ENCODE measurements at regions not wholly inside any gene's neighbourhood (a gene's known extent, or its start where the extent isn't known, plus 50 kb on each side); places are given as distances from the start of the nearest gene placed in this dataset.

DNA sequence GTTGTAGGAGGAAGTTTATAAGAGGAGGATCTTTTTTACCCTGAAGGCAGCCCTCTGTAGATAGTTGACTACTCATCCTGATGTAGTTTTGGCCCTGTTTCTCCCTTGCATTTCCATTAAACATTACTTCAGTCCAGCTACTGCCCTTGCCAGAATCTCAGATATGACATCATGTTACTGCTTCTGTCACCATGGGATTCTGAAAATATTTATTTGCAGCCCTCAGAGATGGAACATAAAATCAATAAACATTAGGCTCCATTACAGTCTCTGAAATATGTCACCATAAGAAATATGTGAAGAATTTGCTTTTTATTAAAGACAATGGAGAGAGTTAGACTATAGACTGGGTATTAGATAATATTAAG, 68.7 kb upstream of the STK39 start:
- Histone ChIP-seq H3K4me3 (no peak overlapping the region), H3K27ac (no peak overlapping the region), H3K36me3 (replicated peaks in 1 of 2) (no peaks in the 10 kb centered on the region), H3K27me3 (no peaks in the 10 kb centered on the region), H3K9me3 (replicated peaks in 1 of 3) (no peaks in the 10 kb centered on the region), H3K4me1 (replicated peaks in 1 of 2) (no peaks in the 10 kb centered on the region)
- intact Hi-C loops (cut with DNase I) = no loop called here
- no peak for DNase-seq
- TF ChIP-seq, protein P1, sequence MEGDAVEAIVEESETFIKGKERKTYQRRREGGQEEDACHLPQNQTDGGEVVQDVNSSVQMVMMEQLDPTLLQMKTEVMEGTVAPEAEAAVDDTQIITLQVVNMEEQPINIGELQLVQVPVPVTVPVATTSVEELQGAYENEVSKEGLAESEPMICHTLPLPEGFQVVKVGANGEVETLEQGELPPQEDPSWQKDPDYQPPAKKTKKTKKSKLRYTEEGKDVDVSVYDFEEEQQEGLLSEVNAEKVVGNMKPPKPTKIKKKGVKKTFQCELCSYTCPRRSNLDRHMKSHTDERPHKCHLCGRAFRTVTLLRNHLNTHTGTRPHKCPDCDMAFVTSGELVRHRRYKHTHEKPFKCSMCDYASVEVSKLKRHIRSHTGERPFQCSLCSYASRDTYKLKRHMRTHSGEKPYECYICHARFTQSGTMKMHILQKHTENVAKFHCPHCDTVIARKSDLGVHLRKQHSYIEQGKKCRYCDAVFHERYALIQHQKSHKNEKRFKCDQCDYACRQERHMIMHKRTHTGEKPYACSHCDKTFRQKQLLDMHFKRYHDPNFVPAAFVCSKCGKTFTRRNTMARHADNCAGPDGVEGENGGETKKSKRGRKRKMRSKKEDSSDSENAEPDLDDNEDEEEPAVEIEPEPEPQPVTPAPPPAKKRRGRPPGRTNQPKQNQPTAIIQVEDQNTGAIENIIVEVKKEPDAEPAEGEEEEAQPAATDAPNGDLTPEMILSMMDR (IDR thresholded peaks at IDR 0.05) = no peak
- no peak for TF ChIP-seq POLR2A (IDR thresholded peaks at IDR 0.05)

DNA sequence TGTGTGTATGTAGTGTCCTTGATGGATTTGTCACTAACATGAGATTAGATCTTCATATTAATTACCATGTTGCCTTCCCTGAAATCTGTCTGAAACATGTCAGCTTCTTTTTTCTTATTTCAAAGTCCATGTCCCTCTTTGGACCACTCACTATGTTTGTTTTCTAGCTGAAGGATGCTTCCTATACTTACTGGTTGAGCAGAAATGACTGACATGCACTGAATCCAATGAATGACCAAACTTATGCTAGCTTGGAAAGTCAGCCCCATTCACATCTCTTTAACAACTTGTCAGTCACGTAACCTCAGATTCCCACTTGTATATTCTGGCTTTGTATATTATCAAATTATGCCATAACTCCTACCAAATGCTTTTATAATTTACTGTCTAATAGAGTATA, 69.9 kb upstream of the STK39 start:
- intact Hi-C loops (cut with DNase I) = no loop called here
- Histone ChIP-seq H3K27ac (no peak overlapping the region), H3K4me3 (no peak overlapping the region), H3K27me3 (no peaks in the 10 kb centered on the region), H3K9me3 (replicated peaks in 1 of 3) (no peaks in the 10 kb centered on the region), H3K36me3 (replicated peaks in 1 of 2) (no peaks in the 10 kb centered on the region), H3K4me1 (replicated peaks in 1 of 2) (no peaks in the 10 kb centered on the region)
- WGBS, 4 donors = 92 to 100% (median 98%) methylated on average over 1 of the region's 1 CpG
- no peak for DNase-seq
- TF ChIP-seq POLR2A (IDR thresholded peaks at IDR 0.05) = no peak
- TF ChIP-seq, protein P1 (IDR thresholded peaks at IDR 0.05) = no peak

DNA sequence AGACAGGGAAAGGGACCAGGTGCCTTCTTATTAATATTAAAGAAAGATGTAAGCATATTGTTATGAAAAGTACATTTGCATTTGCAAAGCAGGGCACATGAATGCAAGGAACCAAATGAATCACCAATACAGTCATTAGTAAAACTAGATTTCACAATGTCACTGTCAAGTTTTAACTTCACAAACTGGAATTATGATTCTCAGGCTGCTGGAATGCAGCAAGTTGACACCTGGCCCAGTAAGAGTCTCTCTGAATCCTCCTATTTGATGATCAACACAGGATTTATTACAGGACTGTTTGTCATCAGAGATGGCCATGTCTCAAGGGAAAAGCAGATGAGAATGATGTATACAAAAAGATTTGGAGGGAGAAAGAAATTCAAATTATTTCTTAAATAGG, 72.9 kb upstream of the STK39 start:
- H3K36me3 ChIP-seq (replicated peaks in 1 of 2) = no peaks in the 10 kb centered on the region
- DNase-seq = no peak
- H3K27me3 ChIP-seq = no peaks in the 10 kb centered on the region
- intact Hi-C loops (cut with DNase I) = no loop called here
- TF ChIP-seq, protein P1 (IDR thresholded peaks at IDR 0.05) = no peak
- no peak for TF ChIP-seq POLR2A (IDR thresholded peaks at IDR 0.05)
- no peaks in the 10 kb centered on the region for H3K4me1 ChIP-seq (replicated peaks in 1 of 2)
- no peak overlapping the region for H3K27ac ChIP-seq
- H3K4me3 ChIP-seq = no peak overlapping the region
- no peaks in the 10 kb centered on the region for H3K9me3 ChIP-seq (replicated peaks in 1 of 3)

DNA sequence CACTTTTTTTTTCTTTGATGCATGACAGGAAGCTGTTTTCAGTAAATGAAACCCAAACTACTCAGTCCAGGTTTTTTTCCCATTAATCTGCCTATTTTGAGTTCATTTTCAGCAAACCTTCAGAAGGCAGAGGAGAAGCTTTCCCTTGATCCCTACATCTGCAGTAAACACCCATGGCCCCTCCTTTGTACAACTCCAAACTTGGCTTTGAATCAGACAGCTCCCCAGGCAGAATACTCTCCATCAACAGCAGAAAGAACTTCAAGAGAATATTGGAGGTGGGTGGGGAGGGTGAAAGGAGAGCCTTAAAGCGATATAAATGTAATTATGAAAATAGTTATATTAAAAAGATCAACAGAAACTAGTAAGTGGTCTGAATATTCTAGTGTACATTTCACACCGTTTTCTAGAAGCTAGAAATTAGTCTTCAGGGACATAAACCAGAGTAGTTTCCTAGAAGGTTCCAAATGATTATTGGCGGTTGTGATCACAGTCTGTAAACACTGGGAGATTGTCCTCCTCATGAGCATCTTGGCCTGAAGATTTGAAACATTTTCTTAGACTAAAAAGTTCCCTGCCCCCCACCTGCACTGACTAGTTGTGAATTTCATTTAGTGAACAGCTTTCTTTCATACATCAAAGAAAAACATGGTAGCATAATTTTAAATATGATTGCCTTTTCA, 75.1 kb upstream of the STK39 start:
- Histone ChIP-seq H3K4me1 (replicated peaks in 1 of 2) (no peaks in the 10 kb centered on the region), H3K27me3 (no peaks in the 10 kb centered on the region), H3K4me3 (no peak overlapping the region), H3K36me3 (replicated peaks in 1 of 2) (no peaks in the 10 kb centered on the region), H3K9me3 (replicated peaks in 1 of 3) (no peaks in the 10 kb centered on the region), H3K27ac (no peak overlapping the region)
- TF ChIP-seq POLR2A (IDR thresholded peaks at IDR 0.05) = no peak
- TF ChIP-seq, protein P1 (IDR thresholded peaks at IDR 0.05) = no peak
- 76 to 89% (median 81%) methylated on average over 3 of the region's 3 CpGs for WGBS, 4 donors
- no peak for DNase-seq
- intact Hi-C loops (cut with DNase I) = no loop called here
